ENCODE measurements at regions not wholly inside any gene's neighbourhood (a gene's known extent, or its start where the extent isn't known, plus 50 kb on each side); places are given as distances from the start of the nearest gene placed in this dataset.

DNA sequence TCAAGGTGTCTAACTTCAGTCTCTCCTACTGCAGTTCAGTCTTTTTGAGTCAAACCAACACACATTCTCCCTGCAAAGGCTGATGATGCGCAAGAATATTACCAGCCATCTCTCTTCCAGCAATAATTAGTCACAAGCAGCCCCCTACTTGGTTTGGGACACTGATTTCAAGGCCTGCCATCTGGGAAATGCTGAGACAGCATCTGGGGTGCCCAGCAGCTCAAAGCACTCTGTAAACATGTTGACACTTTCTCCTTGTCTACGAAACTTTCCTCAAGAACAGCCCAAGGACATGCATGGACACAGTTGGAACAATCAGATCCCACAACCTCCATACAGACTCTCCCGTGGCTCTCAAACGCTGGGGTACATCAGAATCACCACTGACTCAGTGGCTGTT lies 149.2 kb upstream of the RPL38 start:
- H3K9me3 ChIP-seq = no peaks in the 10 kb centered on the region
- no peaks in the 10 kb centered on the region for H3K36me3 ChIP-seq
- TF ChIP-seq POLR2A (IDR thresholded peaks at IDR 0.05) (no peak), POLR2AphosphoS5 (IDR thresholded peaks at IDR 0.05) (no peak)
- TF ChIP-seq, protein P1, sequence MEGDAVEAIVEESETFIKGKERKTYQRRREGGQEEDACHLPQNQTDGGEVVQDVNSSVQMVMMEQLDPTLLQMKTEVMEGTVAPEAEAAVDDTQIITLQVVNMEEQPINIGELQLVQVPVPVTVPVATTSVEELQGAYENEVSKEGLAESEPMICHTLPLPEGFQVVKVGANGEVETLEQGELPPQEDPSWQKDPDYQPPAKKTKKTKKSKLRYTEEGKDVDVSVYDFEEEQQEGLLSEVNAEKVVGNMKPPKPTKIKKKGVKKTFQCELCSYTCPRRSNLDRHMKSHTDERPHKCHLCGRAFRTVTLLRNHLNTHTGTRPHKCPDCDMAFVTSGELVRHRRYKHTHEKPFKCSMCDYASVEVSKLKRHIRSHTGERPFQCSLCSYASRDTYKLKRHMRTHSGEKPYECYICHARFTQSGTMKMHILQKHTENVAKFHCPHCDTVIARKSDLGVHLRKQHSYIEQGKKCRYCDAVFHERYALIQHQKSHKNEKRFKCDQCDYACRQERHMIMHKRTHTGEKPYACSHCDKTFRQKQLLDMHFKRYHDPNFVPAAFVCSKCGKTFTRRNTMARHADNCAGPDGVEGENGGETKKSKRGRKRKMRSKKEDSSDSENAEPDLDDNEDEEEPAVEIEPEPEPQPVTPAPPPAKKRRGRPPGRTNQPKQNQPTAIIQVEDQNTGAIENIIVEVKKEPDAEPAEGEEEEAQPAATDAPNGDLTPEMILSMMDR (IDR thresholded peaks at IDR 0.05) = no peak
- no peaks in the 10 kb centered on the region for H3K4me1 ChIP-seq (replicated peaks)
- no peak overlapping the region for H3K4me3 ChIP-seq
- no peak overlapping the region for H3K27ac ChIP-seq
- 74% methylated on average over 4 of the region's 4 CpGs for WGBS
- peaks cover 10% of the 10 kb centered on the region for H3K27me3 ChIP-seq (replicated peaks; ENCODE audit: insufficient read depth)
- DNase-seq (ENCODE audit: low spot score) = no peak
- intact Hi-C loops (cut with DNase I) = no loop called here

DNA sequence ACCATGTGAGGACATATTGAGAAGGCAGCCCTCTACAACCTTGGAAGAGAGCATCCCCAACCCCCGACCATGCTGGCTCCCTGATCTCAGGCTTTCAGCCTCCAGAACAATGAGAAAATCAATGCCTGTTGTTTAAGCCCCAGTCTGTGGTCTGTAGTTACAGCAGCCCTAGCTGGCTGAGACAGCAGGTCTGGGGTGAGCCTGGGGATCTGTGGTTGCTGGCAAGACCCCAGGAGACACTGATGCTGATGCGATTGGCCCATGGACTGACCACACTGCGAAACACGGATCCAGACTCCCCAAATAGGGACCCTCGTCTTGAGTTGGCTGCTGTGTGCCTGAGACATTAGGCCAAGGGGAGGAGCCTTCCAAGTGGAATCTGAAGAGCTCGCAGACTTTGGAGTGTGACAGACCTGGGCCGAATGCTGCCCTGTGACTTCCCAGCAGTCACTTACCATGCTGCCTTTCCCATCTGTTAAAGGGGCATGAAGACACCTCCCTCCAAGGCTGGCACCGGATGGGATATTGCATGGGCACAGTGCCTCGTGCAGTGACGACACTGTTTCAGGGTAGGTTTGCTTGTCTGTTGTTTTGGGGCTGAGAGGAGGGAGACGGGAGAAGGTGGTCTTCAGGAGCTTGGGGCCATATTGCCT lies 147.8 kb upstream of the RPL38 start:
- DNase-seq (ENCODE audit: low spot score) = no peak
- intact Hi-C loops (cut with DNase I) = no loop called here
- no peak overlapping the region for H3K27ac ChIP-seq
- H3K4me3 ChIP-seq = no peak overlapping the region
- no peaks in the 10 kb centered on the region for H3K4me1 ChIP-seq (replicated peaks)
- peaks cover 10% of the 10 kb centered on the region for H3K27me3 ChIP-seq (replicated peaks; ENCODE audit: insufficient read depth)
- H3K9me3 ChIP-seq = no peaks in the 10 kb centered on the region
- no peaks in the 10 kb centered on the region for H3K36me3 ChIP-seq
- WGBS = 61% methylated on average over 11 of the region's 11 CpGs
- TF ChIP-seq, protein P1 (IDR thresholded peaks at IDR 0.05) = no peak
- TF ChIP-seq POLR2AphosphoS5 (IDR thresholded peaks at IDR 0.05) = no peak

DNA sequence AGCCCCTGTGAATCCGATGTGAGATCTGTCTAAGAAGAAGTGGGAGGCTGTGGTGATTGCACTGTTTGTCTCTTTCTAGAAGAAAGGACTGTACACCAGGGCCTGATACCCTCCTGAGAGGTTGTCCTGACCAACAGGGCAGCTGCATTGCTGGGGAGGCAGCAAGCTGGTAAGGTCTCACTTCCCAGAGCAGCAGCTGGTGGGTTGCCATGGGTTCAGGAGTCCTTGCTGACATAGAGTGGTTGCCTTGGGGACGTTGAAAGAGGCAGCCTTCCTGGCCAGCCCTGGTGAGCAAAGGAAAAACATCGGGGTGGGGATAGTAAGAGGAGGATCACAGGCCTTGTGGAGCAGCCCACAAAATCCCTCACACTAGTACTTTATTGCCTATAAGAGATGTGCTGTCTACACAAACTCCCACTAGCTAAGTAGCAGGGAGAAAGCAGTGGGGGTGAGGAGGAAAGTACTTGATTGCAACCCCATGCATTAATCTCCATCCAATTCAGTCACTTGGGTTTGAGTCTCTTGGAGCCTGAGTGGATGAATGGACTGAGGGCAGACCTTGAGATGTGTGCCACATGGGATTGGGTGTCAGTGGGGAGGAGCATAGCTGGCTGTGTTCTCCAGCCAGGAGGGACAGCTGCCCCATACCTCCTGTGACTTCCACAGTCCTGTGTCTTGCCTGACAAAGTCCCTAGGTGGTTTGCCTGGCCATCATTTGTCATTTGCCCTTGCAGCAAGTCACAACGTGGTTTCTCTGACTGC lies 143.8 kb upstream of the RPL38 start:
- Histone ChIP-seq H3K4me3 (no peak overlapping the region), H3K27me3 (replicated peaks; ENCODE audit: insufficient read depth) (peaks cover 9% of the 10 kb centered on the region), H3K4me1 (replicated peaks) (no peaks in the 10 kb centered on the region), H3K36me3 (no peaks in the 10 kb centered on the region), H3K27ac (no peak overlapping the region), H3K9me3 (no peaks in the 10 kb centered on the region)
- DNase-seq (ENCODE audit: low spot score) = no peak
- TF ChIP-seq POLR2A (IDR thresholded peaks at IDR 0.05) = no peak
- TF ChIP-seq, protein P1 (IDR thresholded peaks at IDR 0.05) = no peak
- no peak for TF ChIP-seq POLR2AphosphoS5 (IDR thresholded peaks at IDR 0.05)
- intact Hi-C loops (cut with DNase I) = no loop called here
- 71% methylated on average over 4 of the region's 4 CpGs for WGBS

DNA sequence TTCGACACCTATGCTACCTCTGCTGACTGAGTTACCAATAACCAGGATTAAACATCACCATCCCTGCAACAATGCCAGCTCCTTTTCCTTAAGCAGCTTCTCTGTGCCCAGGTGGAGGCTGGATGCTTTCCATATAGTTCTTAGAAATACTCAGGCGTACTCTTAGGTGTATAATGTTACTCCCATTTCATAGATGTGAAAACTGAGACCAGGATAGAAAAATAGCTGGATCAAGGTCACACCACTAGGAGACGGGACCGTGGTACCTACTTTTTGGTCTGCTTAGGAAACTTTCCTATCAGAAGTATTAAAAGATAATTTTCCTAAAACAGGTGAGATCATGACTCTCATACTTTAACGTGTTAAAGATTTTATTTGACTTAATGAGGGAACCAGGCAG lies 141.7 kb upstream of the RPL38 start:
- 68% methylated on average over 5 of the region's 5 CpGs for WGBS
- Histone ChIP-seq H3K36me3 (no peaks in the 10 kb centered on the region), H3K9me3 (no peaks in the 10 kb centered on the region), H3K27me3 (replicated peaks; ENCODE audit: insufficient read depth) (peaks cover 2% of the 10 kb centered on the region), H3K4me3 (no peak overlapping the region), H3K4me1 (replicated peaks) (no peaks in the 10 kb centered on the region), H3K27ac (no peak overlapping the region)
- TF ChIP-seq POLR2A (IDR thresholded peaks at IDR 0.05) (no peak), POLR2AphosphoS5 (IDR thresholded peaks at IDR 0.05) (no peak)
- TF ChIP-seq, protein P1 (IDR thresholded peaks at IDR 0.05) = no peak
- intact Hi-C loops (cut with DNase I) = no loop called here
- DNase-seq (ENCODE audit: low spot score) = no peak

DNA sequence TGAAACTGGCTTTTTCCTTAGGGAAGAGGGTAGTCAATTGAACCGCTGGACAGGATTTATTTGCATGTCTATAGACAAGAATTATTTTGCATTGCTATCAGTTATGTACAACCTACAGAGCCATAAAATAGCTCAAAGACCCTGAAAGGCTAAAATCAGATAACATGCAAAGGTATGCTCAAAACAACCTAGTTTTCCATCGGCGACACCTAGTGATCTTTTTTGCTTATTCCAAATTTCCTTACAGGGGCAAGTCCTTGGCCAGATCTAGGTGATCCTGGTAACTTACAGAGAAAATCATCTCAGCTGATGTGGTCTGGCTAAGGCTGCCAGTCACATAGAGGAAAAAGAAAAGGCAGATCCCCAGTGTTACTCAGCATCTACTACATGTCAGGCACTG lies 141.2 kb upstream of the RPL38 start:
- WGBS = 39% methylated on average over 3 of the region's 3 CpGs
- peaks cover 2% of the 10 kb centered on the region for H3K27me3 ChIP-seq (replicated peaks; ENCODE audit: insufficient read depth)

More for the DNA sequence above, 141.2 kb upstream of the RPL38 start:
- H3K9me3 ChIP-seq = no peaks in the 10 kb centered on the region
- H3K4me3 ChIP-seq = no peak overlapping the region
- intact Hi-C loops (cut with DNase I) = no loop called here
- H3K36me3 ChIP-seq = no peaks in the 10 kb centered on the region
- H3K4me1 ChIP-seq (replicated peaks) = no peaks in the 10 kb centered on the region
- no peak overlapping the region for H3K27ac ChIP-seq
- DNase-seq (ENCODE audit: low spot score) = no peak
- TF ChIP-seq, protein P1 (IDR thresholded peaks at IDR 0.05) = no peak
- TF ChIP-seq POLR2A (IDR thresholded peaks at IDR 0.05) (no peak), POLR2AphosphoS5 (IDR thresholded peaks at IDR 0.05) (no peak)

All from prostate gland (tissue), 2 donors.